Activated B cell treated with CpG ODN at 0.5 μM for 24 hours (primary cell): ENCODE measurements at regions not wholly inside any gene's neighbourhood (a gene's known extent, or its start where the extent isn't known, plus 50 kb on each side); places are given as distances from the start of the nearest gene placed in this dataset.
"Not testable (repeated sequence)": the region's sequence is repeated elsewhere in the genome, so short reads cannot be mapped to it uniquely, and the experiment has no call there.

ENCODE experiments used
- ATAC-seq: fragments of 200-7000 bp; cut with Tn5 transposase; one replicate; pipeline ENCODE4 v1.10.0; 2021; ENCODE audit warnings: low read depth, mild to moderate bottlenecking, moderate library complexity
- CTCF ChIA-PET: fragments of 350-600 bp; sonication (Branson Sonifier 250); formaldehyde crosslinking; loops from one replicate; lab custom pipeline; 2021; ENCODE audit warnings: antibody characterized with exemption; lab: Charles Lee
- POLR2A ChIA-PET: fragments of 350-600 bp; sonication (Branson Sonifier 250); formaldehyde crosslinking; loops from one replicate; lab custom pipeline; 2021; ENCODE audit warnings: antibody characterized with exemption; lab: Charles Lee
- DNase-seq: peaks from one replicate; pipeline ENCODE4 v3.0.0; 2022
- H3K27ac Mint-ChIP-seq: one replicate; pipeline ENCODE4 v1.8.0; 2020; ENCODE audit warnings: mixed read lengths
- H3K27me3 Mint-ChIP-seq: one replicate; pipeline ENCODE4 v1.8.0; 2021; ENCODE audit warnings: mixed read lengths
- H3K36me3 Mint-ChIP-seq: one replicate; pipeline ENCODE4 v1.8.0; 2021; ENCODE audit warnings: low read depth, mixed read lengths
- H3K4me1 Mint-ChIP-seq: one replicate; pipeline ENCODE4 v1.8.0; 2021; ENCODE audit warnings: mixed read lengths
- H3K4me3 Mint-ChIP-seq: one replicate; pipeline ENCODE4 v1.8.0; 2020; ENCODE audit warnings: mild to moderate bottlenecking, mixed read lengths
- H3K9me3 Mint-ChIP-seq: one replicate; pipeline ENCODE4 v1.8.0; 2020; ENCODE audit warnings: mixed read lengths
- intact Hi-C: fragments of 100-400 bp; cut with micrococcal nuclease; formaldehyde crosslinking; loops from one replicate; pipeline ENCODE4 v1.15.1; 2024
- TF ChIP-seq, protein P1 (sequence below): fragments of 200-600 bp; IDR thresholded peaks from one replicate; pipeline ENCODE4 v1.8.0; 2022; ENCODE audit warnings: antibody characterized with exemption, mild to moderate bottlenecking

DNA sequence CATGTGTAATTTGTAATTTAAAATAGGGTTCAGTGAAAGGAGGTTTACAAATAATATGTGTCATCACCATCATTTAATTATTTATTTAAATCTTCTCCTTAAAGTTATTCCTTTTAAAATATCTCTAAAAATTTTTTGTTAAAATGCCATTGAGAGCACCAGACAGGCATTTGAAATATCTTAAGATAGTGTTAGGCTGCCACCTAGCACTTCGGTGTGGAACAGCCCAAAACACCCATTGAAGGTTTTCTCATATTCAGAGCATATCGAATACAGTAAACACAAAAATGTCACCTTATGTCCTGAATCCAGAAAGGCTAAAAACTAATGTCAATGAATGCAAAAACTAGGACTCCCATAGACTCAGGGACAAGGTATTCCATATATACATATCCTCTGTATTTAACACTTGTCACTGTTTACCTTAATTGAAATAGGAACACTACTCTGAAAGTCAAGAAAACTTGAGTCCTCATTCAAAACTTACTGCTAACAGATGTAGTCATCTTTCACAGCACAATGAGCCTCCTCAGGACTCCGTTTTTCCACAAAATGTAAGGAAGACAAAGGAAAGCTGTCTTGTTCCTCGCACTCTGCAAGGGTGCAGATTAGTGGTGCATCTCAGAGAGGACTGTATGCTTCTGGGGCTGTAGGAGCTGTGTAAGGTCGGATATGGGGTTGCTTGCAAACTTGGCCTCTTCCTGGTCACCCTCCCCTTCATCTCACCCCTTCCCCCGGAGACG lies 329.5 kb downstream of the PAX3 start:
- DNase-seq: no peak
- Mint-ChIP-seq H3K4me1 (no peaks in the 10 kb centered on the region), H3K9me3 (no peaks in the 10 kb centered on the region), H3K27me3 (peaks cover 1% of the 10 kb centered on the region), H3K27ac (no peak overlapping the region), H3K36me3 (no peaks in the 10 kb centered on the region), H3K4me3 (no peak overlapping the region)
- POLR2A ChIA-PET: no interaction called here
- ATAC-seq: no peak
- CTCF ChIA-PET: interaction anchor here (0.5 kb wide), 1 partner anchor 9 kb away, joined by 4 read pairs; no protein-coding TSS in a partner anchor
- TF ChIP-seq, protein P1, sequence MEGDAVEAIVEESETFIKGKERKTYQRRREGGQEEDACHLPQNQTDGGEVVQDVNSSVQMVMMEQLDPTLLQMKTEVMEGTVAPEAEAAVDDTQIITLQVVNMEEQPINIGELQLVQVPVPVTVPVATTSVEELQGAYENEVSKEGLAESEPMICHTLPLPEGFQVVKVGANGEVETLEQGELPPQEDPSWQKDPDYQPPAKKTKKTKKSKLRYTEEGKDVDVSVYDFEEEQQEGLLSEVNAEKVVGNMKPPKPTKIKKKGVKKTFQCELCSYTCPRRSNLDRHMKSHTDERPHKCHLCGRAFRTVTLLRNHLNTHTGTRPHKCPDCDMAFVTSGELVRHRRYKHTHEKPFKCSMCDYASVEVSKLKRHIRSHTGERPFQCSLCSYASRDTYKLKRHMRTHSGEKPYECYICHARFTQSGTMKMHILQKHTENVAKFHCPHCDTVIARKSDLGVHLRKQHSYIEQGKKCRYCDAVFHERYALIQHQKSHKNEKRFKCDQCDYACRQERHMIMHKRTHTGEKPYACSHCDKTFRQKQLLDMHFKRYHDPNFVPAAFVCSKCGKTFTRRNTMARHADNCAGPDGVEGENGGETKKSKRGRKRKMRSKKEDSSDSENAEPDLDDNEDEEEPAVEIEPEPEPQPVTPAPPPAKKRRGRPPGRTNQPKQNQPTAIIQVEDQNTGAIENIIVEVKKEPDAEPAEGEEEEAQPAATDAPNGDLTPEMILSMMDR: no peak
- intact Hi-C loops: loop anchor here (1.0 to 5.0 kb wide), 2 partner anchors 397 to 1282 kb away; partner anchors contain the start of gene EPHA4

DNA sequence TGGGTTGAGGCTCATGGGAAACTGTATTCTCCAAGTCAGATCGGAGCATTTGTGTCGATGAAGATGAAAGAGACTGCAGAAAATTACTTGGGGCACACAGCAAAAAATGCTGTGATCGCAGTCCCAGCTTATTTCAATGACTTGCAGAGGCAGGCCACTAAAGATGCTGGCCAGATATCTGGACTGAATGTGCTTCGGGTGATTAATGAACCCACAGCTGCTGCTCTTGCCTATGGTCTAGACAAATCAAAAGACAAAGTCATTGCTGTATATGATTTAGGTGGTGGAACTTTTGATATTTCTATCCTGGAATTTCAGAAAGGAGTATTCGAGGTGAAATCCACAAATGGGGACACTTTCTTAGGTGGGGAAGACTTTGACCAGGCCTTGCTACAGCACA lies 336.6 kb downstream of the PAX3 start:
- TF ChIP-seq, protein P1: no peak
- Mint-ChIP-seq H3K4me3 (no peak overlapping the region), H3K36me3 (no peaks in the 10 kb centered on the region), H3K4me1 (no peaks in the 10 kb centered on the region), H3K27ac (no peak overlapping the region), H3K27me3 (no peaks in the 10 kb centered on the region), H3K9me3 (no peaks in the 10 kb centered on the region)
- no peak for DNase-seq
- intact Hi-C loops: no loop called here
- CTCF ChIA-PET: no interaction called here
- POLR2A ChIA-PET: no interaction called here
- ATAC-seq: no peak

DNA sequence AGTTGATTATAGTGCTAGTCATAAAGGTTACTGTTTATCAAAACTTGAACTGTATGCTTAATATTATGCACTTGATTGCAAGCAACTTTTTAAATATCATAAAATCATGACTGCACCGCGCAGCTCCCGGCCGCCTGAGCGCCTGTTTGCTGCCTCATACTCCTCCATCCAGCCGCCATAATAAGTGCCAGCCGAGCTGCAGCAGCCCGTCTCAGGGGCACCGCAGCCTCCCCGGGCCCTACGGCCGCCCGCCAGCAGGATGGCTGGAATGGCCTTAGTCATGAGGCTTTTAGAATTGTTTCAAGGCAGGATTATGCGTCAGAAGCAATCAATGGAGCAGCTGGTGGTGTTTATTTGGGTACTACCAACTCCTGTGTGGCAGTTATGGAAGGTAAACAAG lies 337.2 kb downstream of the PAX3 start:
- ATAC-seq (no peak), DNase-seq (no peak)
- POLR2A ChIA-PET: no interaction called here
- Mint-ChIP-seq H3K36me3 (no peaks in the 10 kb centered on the region), H3K4me1 (no peaks in the 10 kb centered on the region), H3K27ac (no peak overlapping the region), H3K27me3 (no peaks in the 10 kb centered on the region), H3K9me3 (no peaks in the 10 kb centered on the region), H3K4me3 (no peak overlapping the region)
- intact Hi-C loops: no loop called here
- CTCF ChIA-PET: no interaction called here
- TF ChIP-seq, protein P1: no peak

DNA sequence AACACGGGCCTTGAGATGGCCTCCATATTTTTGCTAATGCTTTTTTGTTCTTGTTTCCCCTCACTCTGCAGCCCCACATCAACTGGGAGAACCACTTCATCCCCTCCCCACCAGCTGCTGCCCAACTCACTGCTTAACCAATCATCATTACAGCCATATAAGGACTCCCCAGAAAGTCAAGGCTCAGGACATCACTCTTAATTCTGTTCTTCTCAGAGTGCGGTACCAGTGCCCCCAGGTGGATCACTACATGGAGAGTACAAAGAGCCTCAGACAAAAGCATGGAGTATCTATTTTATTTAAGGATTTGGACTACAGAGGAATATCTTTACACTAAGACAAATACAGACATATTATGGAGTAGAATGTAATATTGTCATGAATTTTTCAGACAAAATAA lies 340.6 kb downstream of the PAX3 start:
- POLR2A ChIA-PET: no interaction called here
- no peak overlapping the region for H3K4me3 Mint-ChIP-seq
- TF ChIP-seq, protein P1: no peak
- H3K36me3 Mint-ChIP-seq: no peaks in the 10 kb centered on the region
- H3K4me1 Mint-ChIP-seq: no peaks in the 10 kb centered on the region
- CTCF ChIA-PET: no interaction called here
- intact Hi-C loops: no loop called here
- H3K27me3 Mint-ChIP-seq: no peaks in the 10 kb centered on the region
- no peaks in the 10 kb centered on the region for H3K9me3 Mint-ChIP-seq
- no peak for DNase-seq
- H3K27ac Mint-ChIP-seq: no peak overlapping the region
- ATAC-seq: no peak

DNA sequence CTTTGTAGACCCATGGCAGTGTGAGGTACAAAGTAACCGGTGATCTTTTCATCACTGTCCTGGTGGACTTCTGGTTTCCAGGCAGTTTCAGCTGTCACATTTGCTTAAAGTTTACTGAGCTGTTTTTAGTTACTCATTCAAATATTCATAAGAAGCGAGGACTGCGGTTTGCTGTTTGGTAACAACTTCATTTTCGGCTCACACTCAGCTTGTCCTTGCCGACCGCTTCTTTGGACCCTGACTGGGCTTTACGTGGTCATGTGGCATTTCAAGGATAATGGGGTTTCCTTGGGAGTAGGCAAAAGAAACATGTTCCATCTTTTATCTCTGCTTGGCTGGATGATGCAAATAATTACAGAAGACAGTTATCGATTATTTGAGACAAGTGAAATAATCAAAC lies 350.7 kb downstream of the PAX3 start:
- TF ChIP-seq, protein P1: no peak
- no peaks in the 10 kb centered on the region for H3K9me3 Mint-ChIP-seq
- ATAC-seq (no peak), DNase-seq (no peak)
- intact Hi-C loops: no loop called here
- ChIA-PET CTCF (no interaction called here), POLR2A (no interaction called here)
- H3K27me3 Mint-ChIP-seq: no peaks in the 10 kb centered on the region
- no peaks in the 10 kb centered on the region for H3K36me3 Mint-ChIP-seq
- no peak overlapping the region for H3K4me3 Mint-ChIP-seq
- H3K27ac Mint-ChIP-seq: no peak overlapping the region
- H3K4me1 Mint-ChIP-seq: no peaks in the 10 kb centered on the region

DNA sequence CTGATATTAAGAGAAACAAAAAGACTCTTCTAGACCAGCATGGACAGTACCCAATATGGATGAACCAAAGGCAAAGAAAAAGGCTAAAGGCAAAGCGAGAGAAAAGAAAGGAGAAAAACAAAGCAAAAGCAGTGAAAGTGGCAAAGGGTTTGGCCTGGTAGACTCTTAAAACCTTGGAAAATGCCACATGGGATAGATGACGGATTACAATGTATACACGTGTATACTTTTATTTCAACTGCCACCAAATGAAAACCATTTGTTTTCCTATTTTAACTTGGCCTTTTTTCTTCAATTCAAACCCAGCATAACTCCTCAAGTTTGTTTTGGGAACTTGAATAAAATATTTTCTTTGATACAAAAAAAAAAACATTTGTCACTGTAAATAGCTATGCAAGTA lies 354.3 kb downstream of the PAX3 start:
- H3K36me3 Mint-ChIP-seq, DNase-seq, H3K4me1 Mint-ChIP-seq, ATAC-seq, H3K4me3 Mint-ChIP-seq, H3K27ac Mint-ChIP-seq, H3K9me3 Mint-ChIP-seq, intact Hi-C loops, POLR2A ChIA-PET, CTCF ChIA-PET, H3K27me3 Mint-ChIP-seq: not testable (repeated sequence)
